GM06990 (cell line): ENCODE measurements at regions not wholly inside any gene's neighbourhood (a gene's known extent, or its start where the extent isn't known, plus 50 kb on each side); places are given as distances from the start of the nearest gene placed in this dataset.

Experiments
- DNase-seq: peaks from one replicate; pipeline ENCODE4 v3.0.0-alpha.2; 2011; ENCODE audit not compliant: insufficient read length; ENCODE audit errors: extremely low read depth
- H3K27me3 ChIP-seq: replicated peaks from 2 replicates; pipeline ENCODE4 v1.6.0; 2011; ENCODE audit warnings: low read length; ENCODE audit not compliant: control insufficient read depth, insufficient read depth
- H3K36me3 ChIP-seq: 2 replicates; pipeline ENCODE4 v1.5.1; 2011; ENCODE audit warnings: low read length; ENCODE audit not compliant: control insufficient read depth, insufficient read depth
- H3K4me3 ChIP-seq: replicated peaks from 2 replicates; pipeline ENCODE4 v1.5.1; 2011; ENCODE audit warnings: low read depth, mild to moderate bottlenecking, control low read depth, low read length
- TF ChIP-seq, protein P1 (sequence below): IDR thresholded peaks from 2 replicates; pipeline ENCODE4 v1.5.1; 2011; ENCODE audit warnings: low read length, control low read depth, mild to moderate bottlenecking, inconsistent platforms; ENCODE audit not compliant: insufficient read depth, poor library complexity, severe bottlenecking

GRCh38 chr12:74456431-74456830 is 81.2 kb upstream of the ATXN7L3B start:
- TF ChIP-seq, protein P1, sequence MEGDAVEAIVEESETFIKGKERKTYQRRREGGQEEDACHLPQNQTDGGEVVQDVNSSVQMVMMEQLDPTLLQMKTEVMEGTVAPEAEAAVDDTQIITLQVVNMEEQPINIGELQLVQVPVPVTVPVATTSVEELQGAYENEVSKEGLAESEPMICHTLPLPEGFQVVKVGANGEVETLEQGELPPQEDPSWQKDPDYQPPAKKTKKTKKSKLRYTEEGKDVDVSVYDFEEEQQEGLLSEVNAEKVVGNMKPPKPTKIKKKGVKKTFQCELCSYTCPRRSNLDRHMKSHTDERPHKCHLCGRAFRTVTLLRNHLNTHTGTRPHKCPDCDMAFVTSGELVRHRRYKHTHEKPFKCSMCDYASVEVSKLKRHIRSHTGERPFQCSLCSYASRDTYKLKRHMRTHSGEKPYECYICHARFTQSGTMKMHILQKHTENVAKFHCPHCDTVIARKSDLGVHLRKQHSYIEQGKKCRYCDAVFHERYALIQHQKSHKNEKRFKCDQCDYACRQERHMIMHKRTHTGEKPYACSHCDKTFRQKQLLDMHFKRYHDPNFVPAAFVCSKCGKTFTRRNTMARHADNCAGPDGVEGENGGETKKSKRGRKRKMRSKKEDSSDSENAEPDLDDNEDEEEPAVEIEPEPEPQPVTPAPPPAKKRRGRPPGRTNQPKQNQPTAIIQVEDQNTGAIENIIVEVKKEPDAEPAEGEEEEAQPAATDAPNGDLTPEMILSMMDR: no peak
- Histone ChIP-seq H3K36me3 (no peaks in the 10 kb centered on the region), H3K27me3 (no peaks in the 10 kb centered on the region), H3K4me3 (no peak overlapping the region)
- DNase-seq: no peak

- no peak for DNase-seq
- H3K36me3 ChIP-seq: no peaks in the 10 kb centered on the region
- no peaks in the 10 kb centered on the region for H3K27me3 ChIP-seq
- H3K4me3 ChIP-seq: no peak overlapping the region
- TF ChIP-seq, protein P1: no peak
Observed at GRCh38 chr12:74468401-74468800, 69.2 kb upstream of the ATXN7L3B start.

- Histone ChIP-seq H3K4me3 (no peak overlapping the region), H3K36me3 (no peaks in the 10 kb centered on the region), H3K27me3 (no peaks in the 10 kb centered on the region)
- DNase-seq: no peak
- TF ChIP-seq, protein P1: no peak
Observed at GRCh38 chr12:74476234-74476633, 61.4 kb upstream of the ATXN7L3B start.

- H3K36me3 ChIP-seq: no peaks in the 10 kb centered on the region
- no peak for DNase-seq
- H3K27me3 ChIP-seq: no peaks in the 10 kb centered on the region
- TF ChIP-seq, protein P1: no peak
- no peak overlapping the region for H3K4me3 ChIP-seq
Observed at GRCh38 chr12:74481078-74481477, 56.6 kb upstream of the ATXN7L3B start.

- no peaks in the 10 kb centered on the region for H3K27me3 ChIP-seq
- no peak for DNase-seq
- TF ChIP-seq, protein P1: no peak
- H3K4me3 ChIP-seq: no peak overlapping the region
- H3K36me3 ChIP-seq: no peaks in the 10 kb centered on the region
Observed at GRCh38 chr12:74482115-74482514, 55.5 kb upstream of the ATXN7L3B start.

- H3K36me3 ChIP-seq: no peaks in the 10 kb centered on the region
- no peak for DNase-seq
- H3K4me3 ChIP-seq: no peak overlapping the region
- TF ChIP-seq, protein P1: no peak
- no peaks in the 10 kb centered on the region for H3K27me3 ChIP-seq
Observed at GRCh38 chr12:74483057-74483456, 54.6 kb upstream of the ATXN7L3B start.
